Mesothelial cell of epicardium (in vitro differentiated cells): ENCODE measurements at regions not wholly inside any gene's neighbourhood (a gene's known extent, or its start where the extent isn't known, plus 50 kb on each side); places are given as distances from the start of the nearest gene placed in this dataset.

Source experiments
- DNase-seq, 2 experiments: peaks; one replicate each; pipeline ENCODE4 v3.0.0; 2021; ENCODE audit warnings: low spot score in 2 of 2; ENCODE audit not compliant: unreplicated experiment in 2 of 2
- H3K27ac Mint-ChIP-seq: 2 replicates; pipeline ENCODE4 v1.8.0; 2021; ENCODE audit warnings: mixed read lengths
- H3K27me3 Mint-ChIP-seq: 2 replicates; pipeline ENCODE4 v1.8.0; 2021; ENCODE audit warnings: low read depth, mixed read lengths
- H3K36me3 Mint-ChIP-seq: 2 replicates; pipeline ENCODE4 v1.8.0; 2021; ENCODE audit warnings: mixed read lengths
- H3K4me1 Mint-ChIP-seq: 2 replicates; pipeline ENCODE4 v1.8.0; 2021; ENCODE audit warnings: mixed read lengths
- H3K4me3 Mint-ChIP-seq: 2 replicates; pipeline ENCODE4 v1.8.0; 2021; ENCODE audit warnings: mild to moderate bottlenecking, moderate library complexity, mixed read lengths
- H3K9me3 Mint-ChIP-seq: 2 replicates; pipeline ENCODE4 v1.8.0; 2021; ENCODE audit warnings: mixed read lengths
- CTCF ChIP-seq: fragments of 200-600 bp; sonication (generic); IDR thresholded peaks from one replicate; pipeline ENCODE4 v1.5.0; 2021; ENCODE audit warnings: antibody characterized with exemption; ENCODE audit not compliant: unreplicated experiment

GRCh38 chr12:77591959-77592743 is 238.5 kb upstream of the NAV3 start:
- no peak for TF ChIP-seq CTCF
- no peaks in the 10 kb centered on the region for H3K9me3 Mint-ChIP-seq
- no peaks in the 10 kb centered on the region for H3K36me3 Mint-ChIP-seq
- H3K27ac Mint-ChIP-seq = no peak overlapping the region
- H3K4me1 Mint-ChIP-seq = no peaks in the 10 kb centered on the region
- no peak overlapping the region for H3K4me3 Mint-ChIP-seq
- no peaks in the 10 kb centered on the region for H3K27me3 Mint-ChIP-seq
- no peak for DNase-seq

GRCh38 chr12:77590306-77590705 is 240.4 kb upstream of the NAV3 start:
- DNase-seq = no peak
- H3K4me1 Mint-ChIP-seq = no peaks in the 10 kb centered on the region
- TF ChIP-seq CTCF = no peak
- H3K36me3 Mint-ChIP-seq = no peaks in the 10 kb centered on the region
- H3K27me3 Mint-ChIP-seq = no peaks in the 10 kb centered on the region
- no peak overlapping the region for H3K4me3 Mint-ChIP-seq
- no peaks in the 10 kb centered on the region for H3K9me3 Mint-ChIP-seq
- H3K27ac Mint-ChIP-seq = no peak overlapping the region

- Mint-ChIP-seq H3K4me3 (no peak overlapping the region), H3K36me3 (no peaks in the 10 kb centered on the region), H3K9me3 (no peaks in the 10 kb centered on the region), H3K27ac (no peak overlapping the region), H3K4me1 (no peaks in the 10 kb centered on the region), H3K27me3 (no peaks in the 10 kb centered on the region)
- DNase-seq = no peak
- no peak for TF ChIP-seq CTCF
Observed at GRCh38 chr12:77584860-77585259, 245.8 kb upstream of the NAV3 start.

GRCh38 chr12:77578466-77579220 is 252.1 kb upstream of the NAV3 start:
- DNase-seq = no peak
- no peak overlapping the region for H3K4me3 Mint-ChIP-seq
- TF ChIP-seq CTCF = no peak
- no peaks in the 10 kb centered on the region for H3K27me3 Mint-ChIP-seq
- H3K27ac Mint-ChIP-seq = no peak overlapping the region
- no peaks in the 10 kb centered on the region for H3K9me3 Mint-ChIP-seq
- peaks cover 16% of the 10 kb centered on the region for H3K4me1 Mint-ChIP-seq
- no peaks in the 10 kb centered on the region for H3K36me3 Mint-ChIP-seq

- H3K27ac Mint-ChIP-seq = no peak overlapping the region
- peaks cover 16% of the 10 kb centered on the region for H3K4me1 Mint-ChIP-seq
- TF ChIP-seq CTCF = no peak
- H3K27me3 Mint-ChIP-seq = no peaks in the 10 kb centered on the region
- no peak for DNase-seq
- H3K4me3 Mint-ChIP-seq = no peak overlapping the region
- H3K36me3 Mint-ChIP-seq = no peaks in the 10 kb centered on the region
- H3K9me3 Mint-ChIP-seq = no peaks in the 10 kb centered on the region
Observed at GRCh38 chr12:77577791-77578190, 252.9 kb upstream of the NAV3 start.
